Mesendoderm (in vitro differentiated cells): ENCODE measurements at regions not wholly inside any gene's neighbourhood (a gene's known extent, or its start where the extent isn't known, plus 50 kb on each side); places are given as distances from the start of the nearest gene placed in this dataset.
"Not testable (repeated sequence)": the region's sequence is repeated elsewhere in the genome, so short reads cannot be mapped to it uniquely, and the experiment has no call there.

ENCODE experiments used
- DNase-seq: peaks from one replicate; pipeline ENCODE4 v3.0.0; 2013
- H2AK5ac ChIP-seq: 2 replicates; pipeline ENCODE4 v1.6.1; 2013; ENCODE audit warnings: low read length, inconsistent platforms
- H2BK120ac ChIP-seq: 2 replicates; pipeline ENCODE4 v1.6.1; 2013; ENCODE audit warnings: low read depth, mild to moderate bottlenecking, low read length, moderate library complexity, mixed read lengths
- H2BK15ac ChIP-seq: replicated peaks from 2 replicates; pipeline ENCODE4 v1.6.1; 2013; ENCODE audit warnings: low read depth, mild to moderate bottlenecking, moderate library complexity
- H2BK5ac ChIP-seq: 2 replicates; pipeline ENCODE4 v1.6.1; 2013; ENCODE audit warnings: low read length, inconsistent platforms
- H3K18ac ChIP-seq: 2 replicates; pipeline ENCODE4 v1.6.1; 2013; ENCODE audit warnings: mild to moderate bottlenecking, low read length, mixed read lengths
- H3K23ac ChIP-seq: one replicate; pipeline ENCODE4 v1.6.1; 2013; ENCODE audit warnings: low read length
- H3K27ac ChIP-seq: 2 replicates; pipeline ENCODE4 v1.5.1; 2013; ENCODE audit warnings: low read depth, mild to moderate bottlenecking, inconsistent platforms, low read length, moderate library complexity
- H3K27me3 ChIP-seq: 2 replicates; pipeline ENCODE4 v1.6.1; 2013; ENCODE audit warnings: low read length, control low read depth, mild to moderate bottlenecking, inconsistent platforms; ENCODE audit not compliant: insufficient read depth, poor library complexity
- H3K36me3 ChIP-seq: 2 replicates; pipeline ENCODE4 v1.6.1; 2013; ENCODE audit warnings: low read length, inconsistent platforms; ENCODE audit not compliant: control insufficient read depth, insufficient read depth
- H3K4ac ChIP-seq: one replicate; pipeline ENCODE4 v1.6.1; 2013; ENCODE audit warnings: low read depth, mild to moderate bottlenecking, low read length, moderate library complexity
- H3K4me1 ChIP-seq: 2 replicates; pipeline ENCODE4 v1.6.1; 2013; ENCODE audit warnings: low read depth, low read length, inconsistent platforms; ENCODE audit not compliant: control insufficient read depth
- H3K4me2 ChIP-seq: 2 replicates; pipeline ENCODE4 v1.6.1; 2013; ENCODE audit warnings: low read length
- H3K4me3 ChIP-seq: 2 replicates; pipeline ENCODE4 v1.5.1; 2013; ENCODE audit warnings: mild to moderate bottlenecking, low read length
- H3K56ac ChIP-seq: one replicate; pipeline ENCODE4 v1.6.1; 2013; ENCODE audit warnings: low read length
- H3K79me1 ChIP-seq: 2 replicates; pipeline ENCODE4 v1.6.1; 2013; ENCODE audit warnings: low read length, inconsistent platforms
- H3K79me2 ChIP-seq: 2 replicates; pipeline ENCODE4 v1.6.1; 2013; ENCODE audit warnings: mild to moderate bottlenecking, low read length; ENCODE audit not compliant: control insufficient read depth, insufficient read depth
- H3K9ac ChIP-seq: 2 replicates; pipeline ENCODE4 v1.6.1; 2013; ENCODE audit warnings: low read length, inconsistent platforms
- H4K5ac ChIP-seq: one replicate; pipeline ENCODE4 v1.6.1; 2013; ENCODE audit warnings: low read length
- H4K8ac ChIP-seq: one replicate; pipeline ENCODE4 v1.6.1; 2013; ENCODE audit warnings: low read depth, mild to moderate bottlenecking, control low read depth, low read length, moderate library complexity
- WGBS: extraction: QIAGEN DNeasy Blood & Tissue Kit; methylation state at CpG from one replicate; pipeline ENCODE4 v1.1.7; 2013; ENCODE audit warnings: low lambda C conversion rate, missing lambda C conversion rate; ENCODE audit not compliant: insufficient coverage; ENCODE audit errors: extremely low coverage; 5-methylcytosine and 5-hydroxymethylcytosine counted together

GRCh38 chr17:65311261-65311660 is 174.1 kb downstream of the RGS9 start:
- H3K9ac ChIP-seq: no peak overlapping the region
- no peak overlapping the region for H2BK5ac ChIP-seq
- no peak overlapping the region for H2BK15ac ChIP-seq
- H4K5ac ChIP-seq: no peak overlapping the region
- no peaks in the 10 kb centered on the region for H3K79me1 ChIP-seq
- no CpG with 5 or more reads among the region's 5 CpGs for WGBS
- no peak overlapping the region for H3K4ac ChIP-seq
- no peak overlapping the region for H3K23ac ChIP-seq
- H3K4me2 ChIP-seq: no peak overlapping the region
- no peak overlapping the region for H4K8ac ChIP-seq
- peaks cover 1% of the 10 kb centered on the region for H3K4me1 ChIP-seq
- H3K4me3 ChIP-seq: no peak overlapping the region
- DNase-seq: no peak
- H3K36me3 ChIP-seq: no peaks in the 10 kb centered on the region
- H2BK120ac ChIP-seq: no peak overlapping the region
- H3K79me2 ChIP-seq: no peaks in the 10 kb centered on the region
- no peak overlapping the region for H3K18ac ChIP-seq
- no peak overlapping the region for H2AK5ac ChIP-seq
- no peak overlapping the region for H3K27ac ChIP-seq
- no peak overlapping the region for H3K56ac ChIP-seq
- H3K27me3 ChIP-seq: no peaks in the 10 kb centered on the region

- Histone ChIP-seq H2BK15ac (no peak overlapping the region), H4K8ac (no peak overlapping the region), H3K4me1 (peaks cover 1% of the 10 kb centered on the region), H3K4ac (no peak overlapping the region), H3K18ac (no peak overlapping the region), H3K4me3 (no peak overlapping the region), H3K79me1 (no peaks in the 10 kb centered on the region), H2BK120ac (no peak overlapping the region), H3K56ac (no peak overlapping the region), H3K9ac (no peak overlapping the region), H2BK5ac (no peak overlapping the region), H3K23ac (no peak overlapping the region), H3K79me2 (no peaks in the 10 kb centered on the region), H3K36me3 (no peaks in the 10 kb centered on the region), H4K5ac (no peak overlapping the region), H2AK5ac (no peak overlapping the region), H3K27ac (no peak overlapping the region), H3K4me2 (no peak overlapping the region), H3K27me3 (no peaks in the 10 kb centered on the region)
- DNase-seq: no peak
- no CpG with 5 or more reads among the region's 3 CpGs for WGBS
Observed at GRCh38 chr17:65307961-65308316, 170.8 kb downstream of the RGS9 start.

- Histone ChIP-seq H2BK15ac (no peak overlapping the region), H3K4ac (no peak overlapping the region), H4K8ac (no peak overlapping the region), H3K9ac (no peak overlapping the region), H3K79me1 (no peaks in the 10 kb centered on the region), H3K56ac (no peak overlapping the region), H2AK5ac (no peak overlapping the region), H2BK5ac (no peak overlapping the region), H3K79me2 (no peaks in the 10 kb centered on the region), H2BK120ac (no peak overlapping the region), H3K4me3 (no peak overlapping the region), H3K23ac (no peak overlapping the region), H3K36me3 (no peaks in the 10 kb centered on the region), H3K4me2 (no peak overlapping the region), H3K27ac (no peak overlapping the region), H3K4me1 (no peaks in the 10 kb centered on the region), H3K18ac (no peak overlapping the region), H4K5ac (no peak overlapping the region), H3K27me3 (no peaks in the 10 kb centered on the region)
- no peak for DNase-seq
- no CpG with 5 or more reads among the region's 9 CpGs for WGBS
Observed at GRCh38 chr17:65307081-65307960, 170.2 kb downstream of the RGS9 start.

GRCh38 chr17:65305778-65306177 is 168.6 kb downstream of the RGS9 start:
- Histone ChIP-seq H3K56ac (no peak overlapping the region), H2AK5ac (no peak overlapping the region), H3K4me3 (no peak overlapping the region), H4K5ac (no peak overlapping the region), H3K79me2 (no peaks in the 10 kb centered on the region), H4K8ac (no peak overlapping the region), H2BK15ac (no peak overlapping the region), H3K23ac (no peak overlapping the region), H3K27ac (no peak overlapping the region), H2BK120ac (no peak overlapping the region), H3K4ac (no peak overlapping the region), H3K4me2 (no peak overlapping the region), H3K36me3 (no peaks in the 10 kb centered on the region), H2BK5ac (no peak overlapping the region), H3K9ac (no peak overlapping the region), H3K18ac (no peak overlapping the region), H3K4me1 (no peaks in the 10 kb centered on the region), H3K79me1 (no peaks in the 10 kb centered on the region), H3K27me3 (no peaks in the 10 kb centered on the region)
- no CpG with 5 or more reads among the region's 1 CpG for WGBS
- DNase-seq: no peak

- no peaks in the 10 kb centered on the region for H3K79me1 ChIP-seq
- H2BK120ac ChIP-seq: no peak overlapping the region
- H2BK5ac ChIP-seq: no peak overlapping the region
- H4K5ac ChIP-seq: no peak overlapping the region
- H3K9ac ChIP-seq: no peak overlapping the region
- no peak overlapping the region for H3K4ac ChIP-seq
- H3K4me3 ChIP-seq: no peak overlapping the region
- H2BK15ac ChIP-seq: no peak overlapping the region
- H3K79me2 ChIP-seq: no peaks in the 10 kb centered on the region
- no peak overlapping the region for H3K56ac ChIP-seq
- WGBS: no CpG with 5 or more reads among the region's 7 CpGs
- no peak overlapping the region for H3K23ac ChIP-seq
- no peaks in the 10 kb centered on the region for H3K27me3 ChIP-seq
- no peak overlapping the region for H3K4me2 ChIP-seq
- no peak overlapping the region for H2AK5ac ChIP-seq
- H4K8ac ChIP-seq: no peak overlapping the region
- H3K18ac ChIP-seq: no peak overlapping the region
- H3K27ac ChIP-seq: no peak overlapping the region
- no peaks in the 10 kb centered on the region for H3K4me1 ChIP-seq
- no peak for DNase-seq
- no peaks in the 10 kb centered on the region for H3K36me3 ChIP-seq
Observed at GRCh38 chr17:65305116-65305515, 167.9 kb downstream of the RGS9 start.

GRCh38 chr17:65301882-65302281 is 164.7 kb downstream of the RGS9 start:
- H3K56ac ChIP-seq, H3K79me2 ChIP-seq, H4K8ac ChIP-seq, H2BK15ac ChIP-seq, H4K5ac ChIP-seq, DNase-seq, H3K4me2 ChIP-seq, H3K36me3 ChIP-seq, H3K9ac ChIP-seq, H2AK5ac ChIP-seq, H3K4me3 ChIP-seq, H3K79me1 ChIP-seq, H3K23ac ChIP-seq, H2BK120ac ChIP-seq, H3K4ac ChIP-seq, H3K18ac ChIP-seq, H3K27me3 ChIP-seq, H3K4me1 ChIP-seq, H2BK5ac ChIP-seq, H3K27ac ChIP-seq: not testable (repeated sequence)
- no CpG with 5 or more reads among the region's 4 CpGs for WGBS
